ENCODE measurements at regions not wholly inside any gene's neighbourhood (a gene's known extent, or its start where the extent isn't known, plus 50 kb on each side); places are given as distances from the start of the nearest gene placed in this dataset.

DNA sequence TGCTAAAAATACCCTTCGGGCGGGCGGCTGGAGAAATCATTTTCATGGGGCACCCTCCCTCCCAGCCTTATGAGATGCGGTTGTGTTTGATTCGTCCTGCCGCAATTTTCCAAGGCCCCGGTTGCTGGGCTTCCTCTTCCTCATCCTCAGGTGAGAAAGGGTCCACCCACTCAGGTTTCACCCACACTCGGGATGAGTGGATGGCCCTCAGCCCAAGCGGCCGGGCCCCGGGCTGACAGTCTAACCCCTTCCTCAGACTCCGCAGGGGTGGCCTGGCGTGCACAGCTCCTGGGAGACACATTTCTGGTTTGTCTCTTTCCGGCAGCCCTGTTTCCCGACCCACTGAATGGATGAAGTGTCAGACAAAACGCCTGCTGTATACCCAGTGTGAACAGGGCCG lies 116.5 kb upstream of the LRPAP1 start:
- no peak for TF ChIP-seq CTCF (IDR thresholded peaks at IDR 0.05; ENCODE audit: insufficient read depth, low read length, poor library complexity, severe bottlenecking)
- no peak for TF ChIP-seq EZH2phosphoT487 (conservative IDR thresholded peaks at IDR 0.05; ENCODE audit: low read length)

Measured in SU-DHL-6 (cell line).